DMS53 treated with DMSO at 0.1 percent for 48 hours (cell line): ENCODE measurements at regions not wholly inside any gene's neighbourhood (a gene's known extent, or its start where the extent isn't known, plus 50 kb on each side); places are given as distances from the start of the nearest gene placed in this dataset.

Source experiments
- DNase-seq: peaks from one replicate; lab custom pipeline; 2025; ENCODE audit not compliant: unreplicated experiment; lab: John Stamatoyannopoulos, UW

DNA sequence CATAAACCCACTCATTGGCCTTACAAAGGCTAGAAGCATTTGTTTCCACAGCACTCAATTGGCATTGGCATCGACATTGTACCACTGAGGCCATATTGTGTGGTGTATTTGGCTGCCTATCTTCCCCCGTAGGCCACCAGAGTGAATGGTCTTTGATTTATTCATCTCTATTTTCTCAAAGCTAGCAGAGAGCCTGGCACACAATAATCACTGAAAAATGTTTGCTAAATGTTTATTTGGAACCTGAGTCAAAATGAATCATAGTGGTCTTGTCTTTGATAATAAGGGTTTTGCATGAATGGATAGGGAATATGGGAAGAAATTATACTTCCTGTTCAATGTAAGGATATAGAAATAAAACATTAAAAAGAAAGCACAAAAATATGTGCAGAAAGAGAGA lies 107.3 kb upstream of the SLC8A1 start:
- DNase-seq, result no peak

DNA sequence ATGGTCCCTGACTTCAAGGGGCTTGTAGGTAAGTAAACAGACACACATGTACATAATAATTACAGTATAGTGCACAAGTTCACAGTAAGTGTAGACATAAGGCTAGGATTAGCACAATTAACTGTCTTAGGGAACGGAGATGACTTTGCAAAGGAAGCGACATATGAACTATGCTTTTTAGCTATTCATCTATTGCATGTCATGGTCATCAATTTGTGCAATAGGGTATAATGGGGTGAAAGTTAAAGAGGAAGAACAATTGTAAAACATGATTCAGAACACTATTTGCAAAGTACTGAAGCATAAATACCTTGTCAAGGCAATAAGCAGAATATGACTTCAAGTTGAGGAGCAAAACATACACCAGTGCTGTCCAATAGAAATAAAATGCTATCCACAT lies 112.3 kb upstream of the SLC8A1 start:
- no peak for DNase-seq

- no peak for DNase-seq
Observed at GRCh38 chr2:40579247-40579646, 127.4 kb upstream of the SLC8A1 start.

DNA sequence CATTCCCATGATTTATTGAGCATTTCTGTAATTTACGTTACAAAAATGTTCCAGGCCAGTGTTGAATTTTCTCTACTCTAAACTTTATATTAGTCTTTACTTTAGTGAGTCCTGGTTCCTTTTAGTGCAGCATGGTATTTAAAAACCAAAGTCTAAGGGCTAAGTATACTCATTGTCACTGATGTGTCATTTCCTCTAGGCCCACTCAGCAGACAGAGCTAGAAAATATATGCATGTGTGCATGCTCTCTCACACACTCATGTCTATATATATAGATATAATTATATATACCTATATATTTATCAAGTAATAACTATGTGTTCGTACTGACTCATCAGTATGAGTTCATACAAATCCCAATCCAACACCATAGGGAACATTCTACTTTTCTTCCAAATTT lies 132.5 kb upstream of the SLC8A1 start:
- no peak for DNase-seq

DNA sequence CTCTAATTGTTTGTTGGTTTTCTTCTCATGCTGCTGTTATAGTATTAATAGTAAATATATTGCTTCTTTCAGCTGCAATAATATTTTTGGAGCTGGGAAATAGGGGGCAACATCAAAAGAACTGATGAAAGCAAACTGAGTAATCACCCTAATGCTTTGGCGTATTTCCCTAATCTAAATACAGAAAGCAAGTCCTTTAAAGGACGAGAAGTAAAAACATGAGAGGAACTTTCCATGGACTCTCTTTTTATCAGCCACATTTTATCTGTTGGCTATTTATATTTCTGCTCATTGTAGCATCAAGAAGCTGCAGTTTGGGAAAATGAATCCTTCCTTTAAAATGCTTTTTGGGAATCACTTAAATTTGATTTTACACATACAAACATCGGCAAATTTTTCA lies 139.9 kb upstream of the SLC8A1 start:
- DNase-seq, result no peak

GRCh38 chr2:40592218-40592617 lies 140.3 kb upstream of the SLC8A1 start:
- no peak for DNase-seq

DNA sequence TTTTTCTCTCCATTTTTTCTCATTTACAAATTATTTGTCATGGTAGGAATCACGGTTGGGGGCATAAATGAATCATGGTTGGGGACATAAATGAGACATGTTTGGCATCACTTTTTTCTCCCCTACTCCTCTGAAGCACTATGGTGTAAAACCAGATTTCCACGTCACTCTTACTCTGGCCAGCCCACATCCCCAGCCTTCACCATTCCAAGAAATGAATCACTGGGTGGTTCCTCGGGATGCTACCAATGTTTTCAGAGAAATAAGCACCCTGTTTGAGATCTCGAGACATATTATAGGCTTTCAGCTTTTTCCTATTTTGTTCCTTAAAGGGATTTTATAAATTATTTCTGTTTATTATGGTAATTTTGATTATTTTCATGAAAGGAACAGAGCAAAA lies 155.0 kb upstream of the SLC8A1 start:
- DNase-seq, result no peak

GRCh38 chr2:40611196-40611595 lies 159.3 kb upstream of the SLC8A1 start:
- no peak for DNase-seq

- DNase-seq, result no peak
Observed at GRCh38 chr2:40625849-40626248, 174.0 kb upstream of the SLC8A1 start.

DNA sequence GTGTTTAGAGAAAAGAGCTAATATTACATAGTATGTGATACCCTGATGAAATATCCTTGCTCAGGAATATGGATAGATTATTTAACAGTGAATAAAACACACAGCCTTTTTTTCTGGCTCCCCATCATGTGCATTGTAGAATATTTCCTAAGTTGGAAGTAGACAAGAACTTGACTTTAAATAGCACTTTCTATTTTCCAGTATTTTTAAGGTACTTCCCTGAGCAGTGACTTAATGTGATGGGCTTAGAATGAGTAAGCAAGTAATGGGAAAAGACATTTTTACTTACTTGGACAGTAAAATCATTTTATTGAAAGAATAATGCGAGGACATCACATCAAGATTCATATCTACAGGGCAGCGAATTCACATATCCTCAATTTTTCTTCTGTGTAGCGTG lies 176.7 kb upstream of the SLC8A1 start:
- no peak for DNase-seq

DNA sequence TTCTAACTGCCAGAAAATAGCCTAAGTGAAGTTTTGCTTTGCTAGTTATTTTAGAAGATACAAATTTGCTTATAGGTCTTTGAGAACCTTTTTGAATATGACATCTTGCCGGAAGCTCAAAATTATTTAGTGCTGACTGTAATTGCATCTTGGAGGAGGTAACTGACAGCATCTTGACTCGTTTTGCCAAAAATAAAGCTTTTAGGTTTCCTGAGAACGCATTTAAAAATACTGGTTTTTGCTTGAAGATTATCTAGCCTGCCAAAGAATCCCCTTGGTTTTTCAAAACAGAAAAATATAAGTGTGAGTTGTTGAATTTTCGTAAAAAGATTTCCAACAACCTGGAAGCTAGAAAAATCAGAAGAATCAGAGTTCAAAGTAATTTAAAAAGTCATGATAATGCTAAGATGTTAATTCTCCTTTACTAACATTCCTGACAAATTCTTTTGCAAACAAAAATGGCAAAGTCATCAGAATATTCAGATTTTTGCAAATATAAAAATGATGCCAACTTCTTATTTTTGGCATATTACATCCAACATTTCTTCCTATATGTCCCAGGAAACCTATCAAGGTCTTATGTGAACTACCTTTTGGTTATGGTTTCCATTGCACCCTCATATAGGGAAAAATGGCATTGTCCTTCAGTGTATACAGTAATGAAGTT lies 178.0 kb upstream of the SLC8A1 start:
- no peak for DNase-seq

GRCh38 chr2:40639320-40639719 lies 187.4 kb upstream of the SLC8A1 start:
- no peak for DNase-seq

DNA sequence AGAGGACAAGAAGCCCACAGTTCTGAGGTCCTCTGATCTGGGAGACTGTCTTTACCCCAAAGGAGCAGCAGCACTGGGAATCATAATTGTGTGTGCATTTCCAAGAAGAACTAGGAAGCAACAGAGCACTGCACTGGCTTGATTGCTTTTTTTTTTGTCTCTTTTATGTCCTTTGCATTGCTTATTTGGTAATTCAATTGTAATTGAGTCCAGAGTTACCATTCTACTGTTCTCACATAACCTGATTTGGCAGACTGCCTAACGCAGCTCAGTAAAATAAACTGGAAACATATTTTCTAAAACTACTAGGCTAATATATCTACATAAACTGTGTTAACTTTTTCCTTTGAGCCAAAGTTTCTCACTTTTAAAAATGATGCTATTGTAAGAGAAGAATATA lies 190.3 kb upstream of the SLC8A1 start:
- DNase-seq, result no peak

DNA sequence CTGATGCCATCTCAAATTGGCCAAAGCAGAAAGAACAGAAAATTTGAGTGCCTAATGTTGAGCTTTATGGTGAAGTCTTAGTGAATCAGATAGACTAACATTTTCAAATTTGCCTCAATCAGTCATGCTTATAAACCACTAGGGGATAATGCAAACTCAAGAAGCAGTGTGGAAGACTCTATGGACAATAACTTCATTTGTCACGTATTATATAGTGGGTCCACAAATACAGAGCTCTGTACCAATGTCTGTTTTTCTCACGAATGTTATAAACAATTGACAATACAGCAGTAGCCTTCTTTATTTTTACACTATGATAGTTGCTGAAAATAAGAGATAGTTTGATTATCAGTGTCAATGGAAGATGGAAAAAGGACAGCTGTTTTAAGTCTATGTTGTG lies 190.8 kb upstream of the SLC8A1 start:
- DNase-seq, result no peak

GRCh38 chr2:40646642-40647041 lies 194.8 kb upstream of the SLC8A1 start:
- no peak for DNase-seq

DNA sequence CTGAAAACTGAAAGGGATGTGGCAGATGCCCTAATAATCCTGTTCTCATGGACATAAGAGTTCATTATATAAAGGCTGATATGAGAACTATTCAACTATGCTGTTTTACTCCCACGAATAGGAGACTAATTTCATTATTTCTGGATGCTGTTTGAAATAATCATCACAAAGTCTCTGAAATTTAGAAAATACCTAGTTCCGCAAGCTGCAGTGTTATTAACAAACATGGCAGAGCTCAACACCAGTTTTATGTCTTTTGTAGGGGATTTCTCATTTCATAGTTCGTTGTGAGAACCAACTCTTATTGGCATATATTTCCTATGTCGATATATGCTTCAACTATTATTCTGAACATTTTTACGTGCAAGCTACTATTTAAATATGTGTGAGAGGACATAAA lies 200.3 kb upstream of the SLC8A1 start:
- DNase-seq, result no peak

DNA sequence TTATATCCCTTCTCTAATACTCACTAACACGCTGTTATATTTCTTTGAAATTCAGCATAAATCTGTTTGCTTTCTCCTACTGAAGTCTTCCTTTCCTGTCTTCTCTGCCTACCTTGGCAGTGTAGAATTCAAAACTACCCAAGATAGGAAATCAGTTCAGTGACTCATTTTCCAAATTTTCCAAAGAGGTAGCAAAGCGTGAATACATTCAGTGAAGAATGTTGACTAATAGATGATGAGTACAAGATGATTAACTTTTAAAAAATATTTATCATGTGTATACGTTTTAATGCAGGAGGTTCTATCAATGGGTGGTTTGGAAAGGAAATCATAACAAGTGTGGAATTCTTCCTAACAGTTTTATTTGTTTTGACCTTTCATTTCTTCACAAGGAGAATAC lies 201.9 kb upstream of the SLC8A1 start:
- no peak for DNase-seq

DNA sequence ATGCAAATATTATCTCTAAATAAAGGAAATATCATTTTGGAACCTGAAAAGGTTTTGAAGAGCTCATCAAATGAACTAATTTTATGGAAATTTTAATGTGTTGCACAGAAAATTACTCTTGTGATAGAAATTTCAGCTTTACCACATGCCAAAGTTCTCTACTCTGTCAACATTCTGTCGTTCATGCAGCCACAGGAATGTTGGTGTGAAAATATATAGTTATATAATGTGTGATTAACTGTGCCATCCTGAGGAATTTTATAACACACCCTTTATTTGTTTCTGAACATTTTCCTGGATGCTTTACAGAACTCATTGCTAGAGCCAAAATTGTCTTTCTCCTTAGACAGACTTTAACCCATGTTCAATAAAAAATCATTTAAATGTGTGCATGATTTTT lies 202.5 kb upstream of the SLC8A1 start:
- no peak for DNase-seq

DNA sequence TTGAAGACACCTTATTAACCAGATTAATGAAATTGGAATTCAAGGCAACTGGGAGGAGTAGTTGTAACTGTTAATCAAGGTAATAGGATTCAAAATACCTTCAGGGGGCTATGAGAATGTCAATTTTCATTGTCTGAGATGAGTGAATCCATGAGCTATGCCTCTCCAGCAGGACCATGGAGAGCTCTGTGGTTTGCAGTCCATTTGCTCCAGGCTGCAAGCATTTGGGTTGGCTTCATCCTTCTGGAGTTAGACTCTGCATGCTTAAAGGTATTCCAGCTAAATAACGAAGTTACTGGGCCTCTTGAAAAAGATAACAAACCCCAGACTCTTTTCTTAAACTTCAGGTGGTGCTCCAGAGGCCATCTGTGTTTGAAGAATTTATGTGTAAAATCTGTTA lies 207.1 kb upstream of the SLC8A1 start:
- no peak for DNase-seq

DNA sequence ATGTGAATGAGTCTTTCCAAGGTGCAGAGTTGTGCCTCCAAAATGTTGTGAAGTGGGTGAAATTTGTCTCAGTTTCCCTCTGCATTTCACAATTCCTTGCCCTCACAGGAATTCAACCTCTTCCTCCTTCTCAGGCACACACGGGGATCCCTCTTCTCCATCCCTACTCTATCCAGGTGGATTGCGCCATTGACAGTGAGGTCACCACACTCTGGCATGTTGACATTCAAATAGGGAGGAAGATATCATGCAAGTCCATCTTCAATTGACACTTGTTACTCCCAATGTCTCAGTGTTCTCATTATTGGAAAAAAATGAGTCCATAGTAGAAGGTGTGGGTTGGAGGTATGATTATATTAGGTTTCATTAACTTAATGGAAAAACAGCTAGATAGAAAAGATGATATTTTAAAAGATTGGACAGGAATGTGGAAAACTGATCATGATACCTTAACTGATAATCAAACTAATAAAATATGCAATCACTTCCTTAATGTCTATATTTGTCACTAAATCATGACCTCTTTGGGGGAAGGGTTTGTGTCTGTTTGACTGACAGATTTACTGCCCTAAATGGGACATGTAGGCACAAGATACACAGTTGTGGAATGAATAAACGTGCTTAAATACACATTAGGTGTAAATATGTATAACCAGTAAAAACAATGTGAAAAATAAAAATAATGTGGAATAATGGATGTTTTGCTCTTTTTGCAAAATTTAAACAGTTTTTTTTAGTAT lies 213.8 kb upstream of the SLC8A1 start:
- DNase-seq, result no peak

GRCh38 chr2:40666398-40666797 lies 214.5 kb upstream of the SLC8A1 start:
- DNase-seq, result no peak

GRCh38 chr2:40668425-40668824 lies 216.5 kb upstream of the SLC8A1 start:
- DNase-seq, result no peak
